ENCODE measurements at regions not wholly inside any gene's neighbourhood (a gene's known extent, or its start where the extent isn't known, plus 50 kb on each side); places are given as distances from the start of the nearest gene placed in this dataset.

DNA sequence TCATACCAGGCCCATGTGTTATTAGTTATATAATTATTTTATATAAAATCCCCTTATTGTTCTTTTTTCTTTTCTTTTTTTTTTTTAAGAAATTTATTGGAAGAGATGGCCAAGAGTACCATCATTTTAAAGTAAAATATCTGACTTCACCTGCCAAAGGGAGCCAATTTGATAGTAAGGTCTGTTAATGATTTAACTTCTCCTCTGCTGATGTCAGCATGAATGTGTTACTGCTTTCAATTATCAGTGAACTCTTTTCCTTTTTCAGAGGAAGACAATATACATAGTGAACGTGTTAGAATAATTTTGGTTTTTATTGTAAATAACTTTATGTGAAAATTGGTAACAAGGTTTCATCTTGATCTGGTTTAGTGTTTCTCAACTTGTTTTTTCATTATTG is 409.6 kb downstream of the SH3GL2 start:
- Histone ChIP-seq H3K27me3 (replicated peaks; ENCODE audit: insufficient read depth) (no peaks in the 10 kb centered on the region), H3K4me3 (no peak overlapping the region), H3K4me1 (replicated peaks) (no peaks in the 10 kb centered on the region), H3K27ac (no peak overlapping the region), H3K9me3 (no peaks in the 10 kb centered on the region), H3K36me3 (no peaks in the 10 kb centered on the region)
- 50% methylated on average over 1 of the region's 1 CpG for WGBS
- DNase-seq (ENCODE audit: low spot score) = no peak
- TF ChIP-seq POLR2A (IDR thresholded peaks at IDR 0.05) (no peak), POLR2AphosphoS5 (IDR thresholded peaks at IDR 0.05) (no peak)
- TF ChIP-seq, protein P1, sequence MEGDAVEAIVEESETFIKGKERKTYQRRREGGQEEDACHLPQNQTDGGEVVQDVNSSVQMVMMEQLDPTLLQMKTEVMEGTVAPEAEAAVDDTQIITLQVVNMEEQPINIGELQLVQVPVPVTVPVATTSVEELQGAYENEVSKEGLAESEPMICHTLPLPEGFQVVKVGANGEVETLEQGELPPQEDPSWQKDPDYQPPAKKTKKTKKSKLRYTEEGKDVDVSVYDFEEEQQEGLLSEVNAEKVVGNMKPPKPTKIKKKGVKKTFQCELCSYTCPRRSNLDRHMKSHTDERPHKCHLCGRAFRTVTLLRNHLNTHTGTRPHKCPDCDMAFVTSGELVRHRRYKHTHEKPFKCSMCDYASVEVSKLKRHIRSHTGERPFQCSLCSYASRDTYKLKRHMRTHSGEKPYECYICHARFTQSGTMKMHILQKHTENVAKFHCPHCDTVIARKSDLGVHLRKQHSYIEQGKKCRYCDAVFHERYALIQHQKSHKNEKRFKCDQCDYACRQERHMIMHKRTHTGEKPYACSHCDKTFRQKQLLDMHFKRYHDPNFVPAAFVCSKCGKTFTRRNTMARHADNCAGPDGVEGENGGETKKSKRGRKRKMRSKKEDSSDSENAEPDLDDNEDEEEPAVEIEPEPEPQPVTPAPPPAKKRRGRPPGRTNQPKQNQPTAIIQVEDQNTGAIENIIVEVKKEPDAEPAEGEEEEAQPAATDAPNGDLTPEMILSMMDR (IDR thresholded peaks at IDR 0.05) = no peak
- intact Hi-C loops (cut with DNase I) = no loop called here

DNA sequence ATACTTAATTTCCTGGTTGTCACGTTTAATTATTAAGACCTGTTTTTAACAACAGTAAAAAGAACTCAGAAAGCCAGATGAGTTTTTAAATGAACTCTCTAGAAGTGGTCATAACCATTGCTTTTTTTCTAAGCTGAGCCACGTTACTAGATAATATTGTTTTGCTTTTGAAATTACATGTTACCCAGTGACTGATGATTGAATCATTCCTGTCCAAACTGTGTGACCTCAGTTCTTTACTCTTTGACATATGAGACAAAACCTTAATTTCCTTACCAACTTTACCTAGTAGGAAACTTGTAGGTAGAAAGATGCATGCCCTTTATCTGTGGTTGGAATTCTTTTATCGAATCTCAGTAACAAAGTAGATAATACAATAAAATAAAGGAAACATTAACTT is 411.7 kb downstream of the SH3GL2 start:
- 86% methylated on average over 3 of the region's 3 CpGs for WGBS
- TF ChIP-seq, protein P1 (IDR thresholded peaks at IDR 0.05) = no peak
- TF ChIP-seq POLR2AphosphoS5 (IDR thresholded peaks at IDR 0.05) (no peak), POLR2A (IDR thresholded peaks at IDR 0.05) (no peak)
- H3K9me3 ChIP-seq = no peaks in the 10 kb centered on the region
- intact Hi-C loops (cut with DNase I) = no loop called here
- H3K36me3 ChIP-seq = no peaks in the 10 kb centered on the region
- H3K27ac ChIP-seq = no peak overlapping the region
- H3K4me3 ChIP-seq = no peak overlapping the region
- no peaks in the 10 kb centered on the region for H3K4me1 ChIP-seq (replicated peaks)
- no peaks in the 10 kb centered on the region for H3K27me3 ChIP-seq (replicated peaks; ENCODE audit: insufficient read depth)
- no peak for DNase-seq (ENCODE audit: low spot score)

DNA sequence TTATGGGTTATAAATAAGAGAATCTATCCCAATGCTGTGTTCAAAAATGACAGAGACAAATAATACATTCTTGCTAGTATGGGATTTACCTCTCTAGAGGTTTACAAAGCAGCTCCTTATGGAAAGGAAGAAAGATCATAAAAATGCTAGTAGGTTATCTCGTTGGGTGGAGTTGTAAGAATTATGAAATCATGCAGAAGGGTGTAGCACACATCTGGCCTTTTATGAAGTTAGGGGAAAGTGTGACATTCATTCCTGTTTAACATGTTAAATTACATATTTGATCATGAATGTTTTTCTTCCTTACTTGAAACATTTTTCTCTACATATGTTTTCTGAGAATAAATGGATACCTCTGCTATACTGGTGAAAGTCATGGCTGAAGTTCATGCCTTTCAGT is 414.2 kb downstream of the SH3GL2 start:
- H3K4me1 ChIP-seq (replicated peaks) = no peaks in the 10 kb centered on the region
- intact Hi-C loops (cut with DNase I) = no loop called here

DNA sequence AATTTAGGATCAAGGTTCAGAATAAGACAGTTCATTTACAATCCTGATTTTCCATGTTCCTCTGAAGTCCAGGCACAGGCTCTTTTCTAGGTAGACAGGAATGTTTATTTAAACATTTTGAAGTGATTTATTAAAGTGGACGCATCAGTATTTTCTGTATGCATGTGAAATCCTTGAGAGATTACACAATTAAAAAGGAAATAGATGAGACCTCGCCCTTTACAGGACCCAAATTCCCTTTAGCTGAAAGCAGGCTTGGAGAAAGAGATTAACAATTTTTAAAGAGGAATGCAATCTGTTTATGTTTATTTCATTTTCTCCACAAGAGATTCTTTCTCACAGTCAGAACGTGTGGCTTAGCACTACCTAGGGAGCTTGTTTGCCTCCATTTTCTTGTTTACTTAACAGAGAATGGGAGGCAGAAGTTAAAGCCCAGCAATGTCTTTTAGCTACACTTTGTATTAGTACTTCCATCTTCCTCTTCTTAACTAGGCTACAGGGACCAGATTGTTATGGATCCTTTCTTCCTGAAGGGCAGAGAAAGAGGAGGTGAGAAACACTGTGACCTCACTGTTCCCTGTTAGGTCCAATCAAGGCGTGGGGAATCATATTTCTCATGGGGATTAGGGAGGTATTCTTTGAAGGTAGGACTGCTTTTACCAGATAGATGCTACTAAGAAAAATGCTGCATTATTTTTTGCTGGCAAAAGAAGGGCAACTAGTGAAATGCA is 416.0 kb downstream of the SH3GL2 start:
- Histone ChIP-seq H3K4me1 (replicated peaks) (no peaks in the 10 kb centered on the region), H3K36me3 (no peaks in the 10 kb centered on the region), H3K4me3 (no peak overlapping the region), H3K27ac (no peak overlapping the region), H3K27me3 (replicated peaks; ENCODE audit: insufficient read depth) (no peaks in the 10 kb centered on the region), H3K9me3 (no peaks in the 10 kb centered on the region)
- TF ChIP-seq POLR2A (IDR thresholded peaks at IDR 0.05) = no peak
- TF ChIP-seq, protein P1 (IDR thresholded peaks at IDR 0.05) = no peak
- no peak for TF ChIP-seq POLR2AphosphoS5 (IDR thresholded peaks at IDR 0.05)
- 35% methylated on average over 4 of the region's 4 CpGs for WGBS
- intact Hi-C loops (cut with DNase I) = no loop called here
- DNase-seq (ENCODE audit: low spot score) = no peak

More for the DNA sequence above, 414.2 kb downstream of the SH3GL2 start:
- H3K27ac ChIP-seq = no peak overlapping the region
- DNase-seq (ENCODE audit: low spot score) = no peak
- 79% methylated on average over 1 of the region's 1 CpG for WGBS
- TF ChIP-seq POLR2A (IDR thresholded peaks at IDR 0.05) (no peak), POLR2AphosphoS5 (IDR thresholded peaks at IDR 0.05) (no peak)
- TF ChIP-seq, protein P1 (IDR thresholded peaks at IDR 0.05) = no peak
- H3K27me3 ChIP-seq (replicated peaks; ENCODE audit: insufficient read depth) = no peaks in the 10 kb centered on the region
- H3K4me3 ChIP-seq = no peak overlapping the region
- H3K9me3 ChIP-seq = no peaks in the 10 kb centered on the region
- no peaks in the 10 kb centered on the region for H3K36me3 ChIP-seq

DNA sequence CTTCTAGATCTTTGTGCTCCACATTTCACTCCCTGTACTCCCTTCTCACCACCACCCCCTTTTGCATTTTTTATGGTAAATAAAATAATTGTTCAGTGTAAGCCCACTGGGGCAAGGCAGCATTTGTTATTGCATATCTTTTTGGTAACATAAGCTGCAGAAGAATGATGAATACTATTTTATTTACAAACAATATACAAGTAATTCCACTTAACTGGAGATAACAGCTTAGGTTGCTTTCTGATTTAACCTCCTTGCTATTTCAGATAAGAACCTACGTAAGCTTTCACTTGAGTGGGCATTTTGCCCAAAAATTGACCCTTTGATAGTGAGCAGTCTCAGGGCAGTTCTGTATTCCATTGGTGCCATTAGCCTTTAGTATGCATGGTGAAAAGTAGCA is 417.9 kb downstream of the SH3GL2 start:
- H3K9me3 ChIP-seq = no peaks in the 10 kb centered on the region
- no peak overlapping the region for H3K4me3 ChIP-seq
- no peak for DNase-seq (ENCODE audit: low spot score)
- TF ChIP-seq POLR2AphosphoS5 (IDR thresholded peaks at IDR 0.05) (no peak), POLR2A (IDR thresholded peaks at IDR 0.05) (no peak)
- TF ChIP-seq, protein P1 (IDR thresholded peaks at IDR 0.05) = no peak
- H3K4me1 ChIP-seq (replicated peaks) = no peaks in the 10 kb centered on the region
- H3K36me3 ChIP-seq = no peaks in the 10 kb centered on the region
- 89% methylated on average over 1 of the region's 1 CpG for WGBS
- no peaks in the 10 kb centered on the region for H3K27me3 ChIP-seq (replicated peaks; ENCODE audit: insufficient read depth)
- no peak overlapping the region for H3K27ac ChIP-seq
- intact Hi-C loops (cut with DNase I) = no loop called here

All from prostate gland (tissue), 2 donors.